Stimulated activated CD8-positive, alpha-beta memory T cell treated with anti-CD3 and anti-CD28 coated beads, Interleukin-7, amount 100 ng/mL, for 24 hours (primary cell): ENCODE measurements at regions not wholly inside any gene's neighbourhood (a gene's known extent, or its start where the extent isn't known, plus 50 kb on each side); places are given as distances from the start of the nearest gene placed in this dataset.

Experiments used
- DNase-seq: peaks from one replicate; pipeline ENCODE4 v3.0.0-alpha.2; 2020; ENCODE audit warnings: low read depth

- no peak for DNase-seq
Observed at GRCh38 chr22:18731075-18731666, 119.5 kb upstream of the RIMBP3 start.

DNA sequence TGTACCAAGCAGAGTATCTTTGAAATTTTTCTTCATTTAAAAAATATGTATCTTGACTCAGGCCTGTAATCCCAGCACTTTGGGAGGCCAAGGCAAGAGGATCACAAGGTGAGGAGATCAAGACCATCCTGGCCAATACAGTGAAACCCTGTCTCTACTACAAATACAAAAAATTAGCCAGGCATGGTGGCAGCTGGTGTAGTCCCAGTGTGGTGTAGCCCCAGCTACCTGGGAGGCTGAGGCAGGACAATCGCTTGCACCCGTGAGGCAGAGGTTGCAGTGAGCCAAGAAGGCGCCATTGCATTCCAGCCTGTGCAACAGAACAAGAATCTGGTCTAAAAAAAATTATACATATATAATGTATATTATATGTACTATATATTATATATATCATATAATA is 118.7 kb upstream of the RIMBP3 start:
- peak; percentile 46 for DNase-seq
